Liver (tissue), 3 donors: ENCODE measurements at regions not wholly inside any gene's neighbourhood (a gene's known extent, or its start where the extent isn't known, plus 50 kb on each side); places are given as distances from the start of the nearest gene placed in this dataset.

Source experiments
- GABPA ChIP-seq, 2 donors: IDR thresholded peaks in 1 of 2; conservative IDR thresholded peaks in 1 of 2; 2 replicates each; pipeline ENCODE4 v1.6.1; 2016; ENCODE audit warnings: antibody characterized with exemption in 2 of 2, mild to moderate bottlenecking in 1 of 2, moderate library complexity in 1 of 2
- SP1 ChIP-seq: IDR thresholded peaks from 2 replicates; pipeline ENCODE4 v1.6.1; 2018; ENCODE audit warnings: antibody characterized with exemption, mild to moderate bottlenecking
- TAF1 ChIP-seq: conservative IDR thresholded peaks from 2 replicates; pipeline ENCODE4 v1.6.1; 2016; ENCODE audit warnings: antibody characterized with exemption, mild to moderate bottlenecking
- YY1 ChIP-seq: IDR thresholded peaks from 2 replicates; pipeline ENCODE4 v1.6.1; 2016; ENCODE audit warnings: antibody characterized with exemption, mild to moderate bottlenecking
- TF ChIP-seq, protein P1 (sequence below): fragments of 150-350 bp; IDR thresholded peaks from 2 replicates; pipeline ENCODE4 v1.5.1; 2017; ENCODE audit warnings: improper control_type of control experiment, low read depth, low read length; ENCODE audit not compliant: missing input control
- TF ChIP-seq, protein P2 (sequence below): IDR thresholded peaks from 2 replicates; pipeline ENCODE4 v1.6.1; 2016; ENCODE audit warnings: antibody characterized with exemption
- donor health status: healthy.
- donor health status: healthy.

DNA sequence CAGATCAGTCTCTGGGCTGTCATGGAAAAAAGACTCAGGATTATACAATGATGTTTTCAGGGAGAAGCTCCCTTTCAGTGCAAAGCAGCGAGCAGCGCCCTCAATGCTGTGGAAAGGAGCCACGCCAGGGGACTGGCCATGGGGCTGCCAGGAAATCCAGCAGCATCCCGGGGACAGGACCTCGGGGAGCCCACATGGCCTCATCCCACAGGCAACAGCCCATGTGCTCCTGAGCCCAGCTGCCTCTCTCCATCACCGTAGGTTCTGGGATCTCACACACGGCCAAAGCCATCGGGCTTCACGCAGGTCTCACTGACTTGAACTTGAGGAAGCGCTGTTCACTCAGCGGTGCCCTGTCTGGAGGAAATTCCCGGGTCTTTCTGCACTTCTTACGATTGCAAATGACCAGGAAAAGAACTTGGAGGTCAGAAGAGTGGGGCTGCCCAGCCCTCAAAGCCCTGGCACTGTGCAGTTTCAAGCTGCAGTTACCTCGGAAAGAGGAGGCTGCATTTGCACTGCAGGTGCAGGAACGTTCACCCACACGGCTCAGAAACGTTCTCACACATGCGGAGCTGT is 125.9 kb upstream of the THBS2 start:
- no peak for TF ChIP-seq GABPA (IDR thresholded peaks at IDR 0.05 in 1 of 2, conservative IDR thresholded peaks at IDR 0.05 in 1 of 2)
- TF ChIP-seq, protein P1, sequence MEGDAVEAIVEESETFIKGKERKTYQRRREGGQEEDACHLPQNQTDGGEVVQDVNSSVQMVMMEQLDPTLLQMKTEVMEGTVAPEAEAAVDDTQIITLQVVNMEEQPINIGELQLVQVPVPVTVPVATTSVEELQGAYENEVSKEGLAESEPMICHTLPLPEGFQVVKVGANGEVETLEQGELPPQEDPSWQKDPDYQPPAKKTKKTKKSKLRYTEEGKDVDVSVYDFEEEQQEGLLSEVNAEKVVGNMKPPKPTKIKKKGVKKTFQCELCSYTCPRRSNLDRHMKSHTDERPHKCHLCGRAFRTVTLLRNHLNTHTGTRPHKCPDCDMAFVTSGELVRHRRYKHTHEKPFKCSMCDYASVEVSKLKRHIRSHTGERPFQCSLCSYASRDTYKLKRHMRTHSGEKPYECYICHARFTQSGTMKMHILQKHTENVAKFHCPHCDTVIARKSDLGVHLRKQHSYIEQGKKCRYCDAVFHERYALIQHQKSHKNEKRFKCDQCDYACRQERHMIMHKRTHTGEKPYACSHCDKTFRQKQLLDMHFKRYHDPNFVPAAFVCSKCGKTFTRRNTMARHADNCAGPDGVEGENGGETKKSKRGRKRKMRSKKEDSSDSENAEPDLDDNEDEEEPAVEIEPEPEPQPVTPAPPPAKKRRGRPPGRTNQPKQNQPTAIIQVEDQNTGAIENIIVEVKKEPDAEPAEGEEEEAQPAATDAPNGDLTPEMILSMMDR: no peak
- no peak for TF ChIP-seq YY1
- no peak for TF ChIP-seq SP1
- TF ChIP-seq, protein P2, sequence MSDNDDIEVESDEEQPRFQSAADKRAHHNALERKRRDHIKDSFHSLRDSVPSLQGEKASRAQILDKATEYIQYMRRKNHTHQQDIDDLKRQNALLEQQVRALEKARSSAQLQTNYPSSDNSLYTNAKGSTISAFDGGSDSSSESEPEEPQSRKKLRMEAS: no peak
- TF ChIP-seq TAF1: no peak
